ENCODE measurements at regions not wholly inside any gene's neighbourhood (a gene's known extent, or its start where the extent isn't known, plus 50 kb on each side); places are given as distances from the start of the nearest gene placed in this dataset.

DNA sequence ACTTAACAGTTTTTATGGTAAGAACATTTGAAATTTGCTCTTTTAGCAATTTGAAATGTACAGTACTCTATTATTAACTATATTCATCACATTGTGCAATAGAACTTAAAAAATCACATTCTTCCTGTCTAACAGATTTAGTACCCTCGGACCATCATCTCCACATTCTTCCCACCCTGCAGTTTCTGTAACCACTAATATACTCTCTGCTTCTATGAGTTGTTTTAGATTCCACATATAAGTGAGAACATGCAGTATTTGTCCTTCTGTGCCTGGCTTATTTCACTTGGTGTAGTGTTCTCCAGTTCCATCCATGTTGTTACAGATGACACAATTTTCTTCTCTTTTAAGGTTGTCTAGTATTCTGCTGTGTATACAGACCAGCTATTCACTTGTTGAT lies 88.9 kb upstream of the SEC61G start:
- no peak for DNase-seq (ENCODE audit: low spot score)

DNA sequence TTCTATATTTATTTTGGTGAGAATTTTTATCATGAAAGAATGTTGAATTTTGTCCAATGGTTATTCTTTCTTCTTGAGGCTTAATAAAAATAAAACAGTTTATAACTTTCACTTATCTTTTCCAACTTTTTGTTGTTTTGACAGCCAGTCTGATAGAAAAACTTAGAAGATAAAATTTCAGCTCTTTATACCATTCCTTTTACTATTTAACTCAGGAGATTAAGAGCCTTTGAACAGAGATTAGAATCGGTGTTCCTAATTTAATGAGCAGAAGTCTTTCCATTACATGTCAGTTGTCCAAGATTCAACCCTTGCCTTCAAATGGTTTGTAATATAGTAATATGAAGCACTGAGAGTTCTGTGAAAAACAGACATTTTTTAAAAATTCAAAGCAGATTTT lies 97.8 kb upstream of the SEC61G start:
- DNase-seq (ENCODE audit: low spot score), result no peak

DNA sequence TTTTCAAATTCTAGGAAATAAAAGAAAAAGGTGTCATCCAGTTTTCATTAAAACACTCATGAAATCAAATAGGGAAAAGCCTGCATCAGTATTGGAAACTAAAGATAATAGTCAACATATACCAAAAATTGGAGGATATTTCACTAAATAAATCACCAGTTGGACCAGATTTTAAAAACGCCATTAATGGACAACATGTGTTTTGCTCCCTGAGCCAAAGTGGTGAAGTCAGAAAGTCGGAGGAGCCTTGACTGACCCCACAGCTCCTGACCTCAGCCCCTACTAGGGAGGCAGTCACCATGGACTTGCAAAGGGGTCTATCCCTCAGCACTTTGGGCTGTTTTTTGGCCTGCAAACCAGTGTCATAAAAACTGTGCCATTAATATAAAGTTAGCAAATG lies 98.3 kb upstream of the SEC61G start:
- DNase-seq (ENCODE audit: low spot score), result no peak

- peak; percentile 47 for DNase-seq (ENCODE audit: low spot score)
Observed at GRCh38 chr7:54858008-54858692, 99.1 kb upstream of the SEC61G start.

DNA sequence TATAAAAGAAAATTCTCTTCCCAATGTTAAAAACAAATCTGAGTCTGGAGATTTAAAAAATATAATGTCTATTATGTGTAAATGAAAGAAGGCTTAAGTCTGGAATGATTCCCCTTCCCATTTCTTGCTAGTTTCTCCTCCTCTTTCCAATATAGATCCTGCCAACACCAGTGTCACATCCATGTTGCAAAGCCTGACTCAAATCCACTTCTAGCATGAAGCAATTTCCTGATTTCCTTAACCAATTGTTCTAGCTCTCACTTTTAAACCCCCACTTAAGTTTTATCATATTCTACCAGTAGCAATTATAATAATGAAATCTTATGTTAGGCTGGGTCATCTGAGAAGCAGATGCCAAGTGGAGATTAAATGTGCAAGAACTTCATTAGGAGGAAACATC lies 100.1 kb upstream of the SEC61G start:
- DNase-seq (ENCODE audit: low spot score), result no peak

- no peak for DNase-seq (ENCODE audit: low spot score)
Observed at GRCh38 chr7:54859545-54859944, 100.5 kb upstream of the SEC61G start.

GRCh38 chr7:54860003-54860775 lies 101.2 kb upstream of the SEC61G start:
- no peak for DNase-seq (ENCODE audit: low spot score)

- no peak for DNase-seq (ENCODE audit: low spot score)
Observed at GRCh38 chr7:54860843-54861242, 101.8 kb upstream of the SEC61G start.

DNA sequence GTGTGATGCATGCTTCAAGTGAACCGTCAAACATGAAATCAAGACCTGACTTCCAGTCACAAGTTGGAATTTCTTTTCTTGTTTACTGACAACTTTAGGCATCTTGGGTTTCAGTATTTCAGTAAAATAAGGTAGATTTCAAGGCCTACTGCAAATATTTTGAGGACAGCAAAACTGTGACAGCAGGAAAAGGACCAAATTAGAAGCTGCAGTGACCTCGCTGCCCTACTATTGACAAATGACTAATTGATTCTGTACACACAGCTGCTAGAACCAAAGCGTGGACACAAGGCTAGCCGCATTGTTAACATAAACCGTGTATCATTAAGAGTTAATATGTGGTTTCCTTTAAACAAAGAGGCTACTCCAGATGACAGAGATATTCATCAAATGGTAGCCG lies 105.7 kb upstream of the SEC61G start:
- no peak for DNase-seq (ENCODE audit: low spot score)

DNA sequence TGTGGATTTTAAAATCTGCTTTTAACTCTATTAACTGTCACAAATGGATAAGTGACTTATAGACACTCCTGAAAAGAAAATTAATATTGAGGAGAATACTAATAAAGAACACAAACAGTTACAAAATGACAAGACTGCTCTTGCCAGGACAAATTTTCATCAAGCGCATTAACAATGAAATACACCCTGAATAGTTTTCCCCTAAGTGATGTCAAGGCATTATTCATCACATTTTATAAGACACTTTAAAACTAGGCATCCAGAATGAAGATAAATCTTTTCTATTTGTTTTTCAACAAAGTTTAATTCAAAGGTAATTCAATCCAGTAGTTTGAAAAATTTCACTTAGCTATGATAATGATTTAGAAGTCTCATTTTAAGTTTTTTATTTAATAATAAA lies 110.5 kb upstream of the SEC61G start:
- DNase-seq (ENCODE audit: low spot score), result no peak

- DNase-seq (ENCODE audit: low spot score), result no peak
Observed at GRCh38 chr7:54874804-54875203, 115.8 kb upstream of the SEC61G start.

DNA sequence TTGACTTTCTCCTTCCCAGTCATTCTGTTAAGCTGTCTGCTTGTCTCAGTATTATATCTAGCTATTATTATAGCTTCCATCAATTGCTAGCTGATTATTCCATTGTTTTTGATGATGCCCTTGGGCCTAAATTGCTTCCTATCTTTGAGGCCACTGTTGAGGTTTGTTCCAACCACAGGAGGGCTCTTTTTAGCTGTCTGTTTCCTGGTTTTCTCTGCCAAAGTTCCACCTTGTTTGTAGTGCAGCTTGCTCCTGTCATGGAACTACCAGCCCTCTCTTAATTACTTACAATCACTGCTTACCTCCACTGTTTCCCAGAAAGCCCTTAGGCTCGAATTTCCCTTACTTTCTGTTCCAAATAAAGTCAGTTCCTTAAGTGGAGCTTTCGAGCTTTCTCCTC lies 118.7 kb upstream of the SEC61G start:
- no peak for DNase-seq (ENCODE audit: low spot score)

GRCh38 chr7:54878339-54878738 lies 119.3 kb upstream of the SEC61G start:
- no peak for DNase-seq (ENCODE audit: low spot score)

GRCh38 chr7:54879776-54880175 lies 120.8 kb upstream of the SEC61G start:
- DNase-seq (ENCODE audit: low spot score), result no peak

GRCh38 chr7:54880326-54880989 lies 121.4 kb upstream of the SEC61G start:
- DNase-seq (ENCODE audit: low spot score), result no peak

DNA sequence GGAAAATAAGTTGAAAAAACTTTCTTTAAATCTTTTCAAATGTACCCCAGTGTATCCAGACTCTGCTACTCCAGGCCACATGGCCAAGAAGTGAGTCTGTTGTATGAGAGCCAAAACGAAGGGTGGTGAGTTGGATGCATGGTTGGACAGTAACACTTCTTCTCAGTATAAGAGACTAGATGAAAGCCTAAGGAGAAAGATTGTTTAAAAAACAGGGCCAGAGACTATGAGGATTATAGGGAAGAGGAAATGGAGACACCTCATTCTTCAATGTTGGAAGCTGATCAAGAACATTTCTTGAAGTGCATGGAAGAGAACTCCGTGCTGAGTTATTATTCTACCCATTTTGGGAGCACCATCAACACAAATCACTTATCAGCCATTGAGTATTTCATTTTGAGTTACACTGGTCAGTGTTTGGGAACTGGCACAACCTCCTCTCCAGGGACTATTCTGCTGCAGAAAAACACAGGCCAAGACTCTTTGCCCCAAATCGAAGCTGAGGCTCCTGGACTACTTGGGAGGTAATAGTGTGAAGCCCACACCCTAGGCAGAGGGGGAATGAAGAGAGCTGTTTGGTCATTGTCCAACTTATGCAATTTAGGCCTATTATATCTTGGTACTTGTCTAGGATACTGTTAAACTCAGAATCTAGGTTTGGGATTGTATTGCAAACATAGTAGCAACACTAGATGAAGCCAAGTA lies 123.0 kb upstream of the SEC61G start:
- no peak for DNase-seq (ENCODE audit: low spot score)

DNA sequence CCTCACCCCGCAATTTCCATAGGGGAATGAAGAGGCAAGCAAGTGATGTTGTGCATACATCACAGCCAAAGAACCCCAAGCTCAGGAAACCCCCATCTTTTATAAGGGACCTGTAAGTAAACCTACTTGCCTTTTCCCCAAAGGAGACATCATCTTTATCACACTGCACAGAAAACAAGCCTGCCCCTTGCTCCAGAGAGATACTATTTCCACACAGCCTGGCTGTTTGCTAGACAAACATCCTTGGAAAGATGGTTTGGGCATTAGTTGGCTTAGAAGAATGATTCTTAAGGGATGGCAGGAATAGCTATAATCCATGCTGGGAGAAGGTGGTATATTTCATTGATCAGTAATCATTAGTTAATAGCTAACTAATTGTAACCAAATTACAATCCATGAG lies 123.7 kb upstream of the SEC61G start:
- DNase-seq (ENCODE audit: low spot score), result no peak

DNA sequence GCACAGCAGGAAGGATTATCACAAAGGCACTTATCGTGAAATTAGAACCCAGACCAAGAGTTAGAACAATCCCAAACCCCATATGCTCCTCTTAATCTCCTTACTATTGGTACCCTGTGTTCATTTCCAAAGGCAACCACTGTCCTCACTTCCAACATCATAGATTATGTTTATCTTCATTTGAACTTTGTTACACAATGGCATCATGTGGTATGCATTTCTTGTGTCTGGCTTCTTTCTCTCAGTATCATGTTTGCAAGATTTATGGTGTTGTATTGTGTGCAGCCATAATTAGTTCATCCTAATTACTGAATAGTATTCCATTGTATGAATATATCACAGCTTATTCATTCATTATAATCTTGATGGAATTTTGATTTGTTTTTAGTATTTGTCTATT lies 124.6 kb upstream of the SEC61G start:
- no peak for DNase-seq (ENCODE audit: low spot score)

DNA sequence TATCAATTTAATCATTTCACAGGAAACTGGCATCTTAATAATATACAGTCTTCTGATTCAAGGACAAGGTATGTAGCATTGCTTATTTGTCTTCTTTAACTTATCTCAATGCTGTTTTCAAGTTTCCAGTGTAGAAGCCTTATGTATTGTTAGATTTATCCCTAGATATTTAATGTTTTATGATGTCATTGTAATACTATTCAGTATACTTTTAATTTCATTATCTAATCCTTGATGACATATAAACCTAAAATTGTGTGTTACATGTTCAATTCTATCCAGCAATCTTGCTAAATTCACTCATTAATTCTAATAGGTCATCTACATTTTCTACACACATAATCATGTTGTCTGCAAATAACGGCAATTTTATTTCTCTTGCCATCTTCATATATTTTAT lies 126.3 kb upstream of the SEC61G start:
- DNase-seq (ENCODE audit: low spot score), result no peak

- no peak for DNase-seq (ENCODE audit: low spot score)
Observed at GRCh38 chr7:54888067-54888733, 129.2 kb upstream of the SEC61G start.

- DNase-seq (ENCODE audit: low spot score), result no peak
Observed at GRCh38 chr7:54888734-54889082, 129.7 kb upstream of the SEC61G start.

GRCh38 chr7:54897891-54898290 lies 120.9 kb upstream of the EGFR start:
- no peak for DNase-seq (ENCODE audit: low spot score)

All from kidney capillary endothelial cell (primary cell).